Naive thymus-derived CD4-positive, alpha-beta T cell (primary cell): ENCODE measurements at regions not wholly inside any gene's neighbourhood (a gene's known extent, or its start where the extent isn't known, plus 50 kb on each side); places are given as distances from the start of the nearest gene placed in this dataset.
"Not testable (repeated sequence)": the region's sequence is repeated elsewhere in the genome, so short reads cannot be mapped to it uniquely, and the experiment has no call there.

ENCODE experiments used
- ATAC-seq: fragments of 150-1000 bp; cut with Tn5 transposase; 2 replicates; pipeline ENCODE4 v1.10.0; 2021; ENCODE audit warnings: mild to moderate bottlenecking, moderate library complexity
- CTCF ChIA-PET: fragments of 350-600 bp; sonication (Branson Sonifier 250); formaldehyde crosslinking; loops from one replicate; lab custom pipeline; 2021; ENCODE audit warnings: antibody characterized with exemption; lab: Charles Lee
- POLR2A ChIA-PET: fragments of 350-600 bp; sonication (Branson Sonifier 250); formaldehyde crosslinking; loops from one replicate; lab custom pipeline; 2021; ENCODE audit warnings: antibody characterized with exemption, inconsistent platforms; lab: Charles Lee
- DNase-seq, 9 donors: peaks; one replicate each; pipeline versions ENCODE4 v3.0.0 to v3.0.0-alpha.2; 2020 to 2022; ENCODE audit warnings: mixed read lengths in 1 of 9
- H3K27ac ChIP-seq: one replicate; pipeline ENCODE4 v1.7.0; 2013; ENCODE audit warnings: mild to moderate bottlenecking, low read depth, low read length, moderate library complexity
- H3K27me3 ChIP-seq, 2 donors: one replicate each; pipeline ENCODE4 v1.7.0; 2013; ENCODE audit warnings: low read length in 2 of 2, mild to moderate bottlenecking in 2 of 2, moderate library complexity in 2 of 2; ENCODE audit not compliant: control insufficient read depth in 2 of 2, insufficient read depth in 2 of 2
- H3K36me3 ChIP-seq, 3 experiments: 1 replicate in 2 of 3; 2 replicates in 1 of 3; pipeline ENCODE4 v1.7.0; 2013; ENCODE audit warnings: low read length in 3 of 3, mild to moderate bottlenecking in 3 of 3, moderate library complexity in 1 of 3; ENCODE audit not compliant: insufficient read depth in 3 of 3, control insufficient read depth in 2 of 3
- H3K4me1 ChIP-seq, 2 donors: one replicate each; pipeline ENCODE4 v1.7.0; 2013; ENCODE audit warnings: low read length in 2 of 2, mild to moderate bottlenecking in 2 of 2, moderate library complexity in 1 of 2; ENCODE audit not compliant: control insufficient read depth in 2 of 2, insufficient read depth in 2 of 2
- H3K4me3 ChIP-seq: 2 replicates; pipeline ENCODE4 v1.7.0; 2013; ENCODE audit warnings: mild to moderate bottlenecking, low read length
- H3K9me3 ChIP-seq, 3 experiments: 1 replicate in 2 of 3; 2 replicates in 1 of 3; pipeline ENCODE4 v1.7.0; 2013; ENCODE audit warnings: low read length in 3 of 3; ENCODE audit not compliant: control insufficient read depth in 2 of 3
- H3K27ac Mint-ChIP-seq, 9 donors: one replicate each; pipeline ENCODE4 v1.8.0; 2020 to 2022; ENCODE audit warnings: mixed read lengths in 9 of 9, mild to moderate bottlenecking in 8 of 9, moderate library complexity in 5 of 9, inconsistent platforms in 2 of 9
- H3K27me3 Mint-ChIP-seq, 5 donors: one replicate each; pipeline ENCODE4 v1.8.0; 2021 to 2022; ENCODE audit warnings: mixed read lengths in 5 of 5, mild to moderate bottlenecking in 1 of 5
- H3K36me3 Mint-ChIP-seq, 5 donors: one replicate each; pipeline ENCODE4 v1.8.0; 2020 to 2022; ENCODE audit warnings: mixed read lengths in 5 of 5, mild to moderate bottlenecking in 3 of 5, inconsistent platforms in 1 of 5
- H3K4me1 Mint-ChIP-seq, 7 donors: one replicate each; pipeline ENCODE4 v1.8.0; 2020 to 2022; ENCODE audit warnings: mixed read lengths in 7 of 7, mild to moderate bottlenecking in 3 of 7, inconsistent platforms in 1 of 7
- H3K4me3 Mint-ChIP-seq, 10 donors: one replicate each; pipeline ENCODE4 v1.8.0; 2020 to 2022; ENCODE audit warnings: mild to moderate bottlenecking in 10 of 10, mixed read lengths in 10 of 10, moderate library complexity in 6 of 10, inconsistent platforms in 2 of 10
- H3K9me3 Mint-ChIP-seq, 11 donors: one replicate each; pipeline ENCODE4 v1.8.0; 2020 to 2022; ENCODE audit warnings: mixed read lengths in 11 of 11, mild to moderate bottlenecking in 4 of 11, inconsistent platforms in 1 of 11, moderate library complexity in 1 of 11
- intact Hi-C, 2 donors: fragments of 100-400 bp; cut with micrococcal nuclease; formaldehyde crosslinking; loops; one replicate each; pipeline ENCODE4 v1.15.1; 2023

DNA sequence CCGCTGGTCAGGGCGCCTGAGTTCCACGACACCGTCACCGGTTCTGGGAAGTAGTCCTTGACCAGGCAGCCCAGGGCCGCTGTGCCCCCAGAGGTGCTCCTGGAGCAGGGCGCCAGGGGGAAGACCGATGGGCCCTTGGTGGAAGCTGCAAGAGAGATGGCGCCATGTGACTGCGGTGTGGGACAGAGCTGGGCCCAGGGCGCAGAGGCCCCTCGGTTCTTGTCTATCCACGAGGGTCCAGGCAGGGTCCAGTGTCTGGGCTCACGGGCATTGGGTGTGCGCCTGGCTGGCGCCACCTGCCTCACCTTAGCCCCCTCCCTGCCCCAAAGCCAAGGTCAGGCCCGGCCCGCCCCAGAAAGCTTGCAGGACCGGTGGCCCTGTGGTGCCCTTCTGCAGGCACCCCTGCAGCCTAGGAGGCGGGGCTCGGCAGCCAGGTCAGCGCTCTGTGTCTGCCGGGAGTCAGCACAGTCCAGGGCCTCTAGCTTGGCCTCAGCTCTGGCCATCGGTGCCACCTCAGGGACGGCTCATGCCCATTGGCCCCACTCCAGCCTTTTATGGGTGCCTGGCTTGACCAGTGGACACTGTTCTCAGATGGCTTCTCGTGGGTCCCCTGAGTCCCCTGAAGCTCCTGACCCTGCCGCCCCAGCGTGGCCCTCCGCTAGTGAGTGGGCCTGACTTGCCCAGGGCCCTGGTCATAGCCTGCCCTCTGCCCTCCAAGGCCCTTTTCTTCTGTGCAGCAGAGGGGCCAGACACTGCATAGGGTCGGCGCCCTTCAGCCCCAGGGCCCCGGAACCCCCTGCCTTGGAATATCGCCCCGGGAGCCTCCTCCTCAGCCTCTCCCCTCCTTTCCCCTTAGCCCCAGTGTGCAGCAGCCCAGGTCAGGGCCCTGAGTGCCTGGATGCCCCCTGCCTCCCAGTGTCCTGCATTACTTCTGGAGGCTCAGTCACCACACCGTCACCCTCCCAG, 245.2 kb downstream of the TMEM121 start:
- H3K27ac ChIP-seq, H3K4me3 Mint-ChIP-seq, H3K9me3 Mint-ChIP-seq, POLR2A ChIA-PET, H3K4me1 Mint-ChIP-seq, H3K36me3 ChIP-seq, DNase-seq, H3K9me3 ChIP-seq, H3K4me3 ChIP-seq, H3K36me3 Mint-ChIP-seq, H3K27me3 ChIP-seq, CTCF ChIA-PET, H3K27ac Mint-ChIP-seq, ATAC-seq, intact Hi-C loops, H3K4me1 ChIP-seq: not testable (repeated sequence)
- peaks cover 0 to 17% (median 0%) of the 10 kb centered on the region in 5 donors for H3K27me3 Mint-ChIP-seq

DNA sequence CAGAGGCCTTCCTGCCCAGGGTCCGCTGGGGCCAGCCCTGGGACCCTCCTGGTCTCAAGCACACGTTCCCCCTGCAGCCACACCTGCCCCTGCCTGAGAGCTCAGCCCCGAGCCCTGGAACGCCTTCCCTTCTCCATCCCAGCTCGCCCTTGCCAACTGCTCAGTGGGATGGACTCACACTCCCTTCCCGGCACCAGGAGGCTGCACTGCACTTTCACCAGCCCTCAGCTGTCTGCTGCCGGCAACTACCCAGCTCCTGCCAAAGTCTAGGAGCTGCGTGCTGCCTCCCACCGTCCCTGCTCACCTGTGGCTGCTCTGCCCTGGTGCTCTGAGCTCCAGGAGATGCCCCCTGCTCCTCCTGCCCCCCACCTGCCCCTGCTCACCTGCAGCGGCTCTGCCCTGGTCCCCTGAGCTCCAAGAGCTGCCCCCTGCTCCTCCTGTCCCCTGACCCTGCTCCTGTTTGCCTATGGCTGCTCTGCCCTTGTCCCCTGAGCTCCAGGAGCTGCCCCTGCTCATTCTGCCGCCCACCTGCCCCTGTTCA, 246.4 kb downstream of the TMEM121 start:
- H3K27me3 Mint-ChIP-seq = peaks cover 0 to 18% (median 6%) of the 10 kb centered on the region in 5 donors
- H3K4me1 ChIP-seq, H3K27ac Mint-ChIP-seq, ATAC-seq, POLR2A ChIA-PET, H3K9me3 ChIP-seq, H3K27me3 ChIP-seq, H3K4me1 Mint-ChIP-seq, H3K36me3 ChIP-seq, H3K4me3 ChIP-seq, DNase-seq, intact Hi-C loops, H3K9me3 Mint-ChIP-seq, H3K4me3 Mint-ChIP-seq, H3K27ac ChIP-seq, CTCF ChIA-PET, H3K36me3 Mint-ChIP-seq: not testable (repeated sequence)

DNA sequence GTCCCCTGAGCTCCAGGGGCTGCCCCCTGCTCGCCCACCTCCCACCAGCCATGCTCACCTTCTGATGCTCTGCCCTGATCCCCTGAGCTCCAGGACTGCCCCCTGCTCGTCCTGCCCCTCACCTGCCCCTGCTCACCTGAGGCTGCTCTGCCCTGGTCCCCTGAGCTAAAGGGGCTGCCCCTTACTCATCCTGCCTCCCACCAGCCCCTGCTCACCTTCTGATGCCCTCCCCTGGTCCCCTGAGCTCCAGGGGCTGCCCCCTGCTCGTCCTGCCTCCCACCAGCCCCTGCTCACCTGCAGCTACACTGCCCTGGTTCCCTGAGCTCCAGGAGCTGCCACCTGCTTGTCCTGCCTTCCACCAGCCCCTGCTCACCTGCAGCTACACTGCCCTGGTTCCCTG, 247.2 kb downstream of the TMEM121 start:
- Mint-ChIP-seq H3K27me3 (peaks cover 0 to 18% (median 7%) of the 10 kb centered on the region in 5 donors), H3K27ac (no peak overlapping the region), H3K4me3 (no peak overlapping the region), H3K36me3 (peaks cover 0 to 3% (median 0%) of the 10 kb centered on the region in 5 donors), H3K9me3 (peaks cover 0 to 15% (median 9%) of the 10 kb centered on the region in 11 donors), H3K4me1 (peaks cover 0 to 8% (median 0%) of the 10 kb centered on the region in 7 donors)
- POLR2A ChIA-PET = no interaction called here
- Histone ChIP-seq H3K9me3 (peaks cover 0 to 2% (median 0%) of the 10 kb centered on the region in 3 experiments), H3K4me1 (no peaks in the 10 kb centered on the region), H3K27me3 (no peaks in the 10 kb centered on the region), H3K36me3 (no peaks in the 10 kb centered on the region), H3K27ac (no peak overlapping the region), H3K4me3 (no peak overlapping the region)
- DNase-seq = no peak
- intact Hi-C loops = no loop called here
- CTCF ChIA-PET = no interaction called here
- ATAC-seq = no peak

DNA sequence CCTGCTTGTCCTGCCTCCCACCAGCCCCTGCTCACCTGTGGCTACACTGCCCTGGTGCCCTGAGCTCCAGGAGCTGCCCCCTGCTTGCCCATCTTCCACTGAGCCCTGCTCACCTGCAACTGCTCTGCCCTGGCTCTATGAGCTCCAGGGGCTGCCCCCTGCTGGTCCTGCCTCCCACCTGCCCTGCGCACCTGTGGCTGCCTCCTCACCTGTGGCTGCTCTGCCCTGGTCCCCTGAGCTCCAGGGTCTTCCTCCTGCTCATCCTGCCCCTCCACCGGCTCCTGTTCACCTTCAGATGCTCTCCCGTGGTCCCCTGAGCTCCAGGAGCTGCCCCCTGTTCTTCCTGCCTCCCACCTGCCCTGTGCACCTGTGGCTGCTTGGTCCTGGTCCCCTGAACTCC, 247.6 kb downstream of the TMEM121 start:
- intact Hi-C loops = no loop called here
- Mint-ChIP-seq H3K27me3 (peaks cover 0 to 18% (median 7%) of the 10 kb centered on the region in 5 donors), H3K9me3 (peaks cover 0 to 19% (median 13%) of the 10 kb centered on the region in 11 donors), H3K4me1 (peaks cover 0 to 8% (median 0%) of the 10 kb centered on the region in 7 donors), H3K36me3 (peaks cover 0 to 3% (median 0%) of the 10 kb centered on the region in 5 donors), H3K4me3 (peak overlapping the region in 2 of 10 donors; percentile 51 to 53), H3K27ac (no peak overlapping the region)
- DNase-seq (no peak), ATAC-seq (no peak)
- POLR2A ChIA-PET = no interaction called here
- H3K4me3 ChIP-seq = no peak overlapping the region
- CTCF ChIA-PET = no interaction called here
- H3K4me1 ChIP-seq = no peaks in the 10 kb centered on the region
- H3K27me3 ChIP-seq = no peaks in the 10 kb centered on the region
- no peaks in the 10 kb centered on the region for H3K36me3 ChIP-seq
- peaks cover 0 to 4% (median 0%) of the 10 kb centered on the region in 3 experiments for H3K9me3 ChIP-seq
- no peak overlapping the region for H3K27ac ChIP-seq

DNA sequence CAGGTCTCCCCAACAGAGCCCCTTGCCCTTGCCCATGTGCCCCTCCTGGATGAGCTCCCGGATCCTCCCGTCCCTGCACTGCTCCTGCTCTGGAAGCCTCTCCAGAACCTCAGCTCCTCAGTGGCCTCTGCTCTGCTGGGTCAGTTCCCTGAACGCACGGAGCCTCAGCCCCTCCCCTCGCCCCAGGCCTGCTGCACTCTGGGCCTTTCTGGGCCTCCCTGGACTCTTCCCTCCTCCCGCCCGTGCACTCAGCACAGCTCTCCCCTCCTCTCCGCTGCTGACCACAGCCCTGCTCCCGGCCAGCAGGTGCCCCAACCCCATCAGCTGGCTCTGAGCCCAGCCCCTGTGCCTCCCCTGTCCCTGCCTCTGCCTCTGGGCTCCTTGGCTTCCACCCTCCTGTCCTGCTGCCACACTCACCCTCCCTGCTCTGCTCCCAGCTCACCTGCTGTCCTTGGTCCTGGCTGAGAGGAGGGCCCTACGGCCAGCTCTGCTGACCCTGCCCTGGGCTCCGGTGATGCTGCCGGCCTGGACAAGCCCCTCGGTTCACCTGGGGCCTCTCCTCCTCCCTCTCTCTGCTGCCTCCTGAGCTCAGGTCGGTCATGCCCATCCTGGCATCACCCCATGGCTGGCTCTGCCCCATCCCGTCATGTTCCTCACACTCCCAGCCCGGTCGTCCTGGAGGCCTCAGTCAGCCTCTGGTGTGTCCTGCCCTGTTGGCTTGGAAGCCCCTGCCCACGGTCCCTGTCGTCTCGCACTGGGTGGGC, 248.4 kb downstream of the TMEM121 start:
- H3K4me1 Mint-ChIP-seq, intact Hi-C loops: not testable (repeated sequence)

DNA sequence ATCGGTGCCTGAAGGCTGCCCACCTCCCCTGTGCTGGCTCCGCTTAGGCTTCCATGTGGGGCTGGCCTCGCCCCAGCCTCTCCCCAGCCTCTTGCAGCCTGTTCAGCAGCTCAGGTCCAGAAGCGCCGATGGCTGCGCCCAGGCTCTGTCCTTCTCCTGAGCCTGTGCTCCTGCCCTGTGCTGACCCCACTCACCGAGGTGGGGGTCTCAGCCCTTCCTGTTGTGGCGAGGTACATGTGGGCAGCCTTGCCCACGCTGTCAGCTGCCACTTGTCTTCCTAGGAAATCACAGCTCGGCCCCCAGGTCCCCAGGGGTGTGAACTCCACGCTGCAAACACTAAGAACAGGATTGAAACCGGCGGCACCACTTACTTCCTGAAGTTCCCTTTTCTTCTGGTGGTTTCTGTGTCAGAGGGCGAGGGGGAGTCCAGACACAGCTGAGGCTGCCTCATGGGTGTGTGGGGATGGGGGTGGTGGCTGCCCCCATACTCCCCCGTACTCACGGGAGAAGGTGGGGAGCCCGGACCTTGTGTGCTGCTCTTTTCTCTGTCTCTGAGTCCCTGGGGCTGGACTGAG, 249.1 kb downstream of the TMEM121 start:
- H3K4me3 Mint-ChIP-seq, H3K27ac ChIP-seq, H3K4me1 ChIP-seq, H3K4me1 Mint-ChIP-seq, H3K27ac Mint-ChIP-seq, ATAC-seq, H3K4me3 ChIP-seq, H3K27me3 ChIP-seq, POLR2A ChIA-PET, intact Hi-C loops, DNase-seq, CTCF ChIA-PET, H3K36me3 ChIP-seq: not testable (repeated sequence)
- Mint-ChIP-seq H3K27me3 (peaks cover 3 to 18% (median 7%) of the 10 kb centered on the region in 5 donors), H3K9me3 (peaks cover 8 to 33% (median 23%) of the 10 kb centered on the region in 11 donors), H3K36me3 (peaks cover 0 to 12% (median 0%) of the 10 kb centered on the region in 5 donors)
- H3K9me3 ChIP-seq = peaks cover 0 to 11% (median 0%) of the 10 kb centered on the region in 3 experiments

More for the DNA sequence above, 248.4 kb downstream of the TMEM121 start:
- H3K9me3 Mint-ChIP-seq = peaks cover 5 to 26% (median 19%) of the 10 kb centered on the region in 11 donors
- ATAC-seq, POLR2A ChIA-PET, H3K4me1 ChIP-seq, DNase-seq, H3K36me3 ChIP-seq, H3K9me3 ChIP-seq, H3K27ac ChIP-seq, H3K27ac Mint-ChIP-seq, H3K4me3 ChIP-seq, H3K27me3 ChIP-seq, CTCF ChIA-PET: not testable (repeated sequence)
- peaks cover 2 to 18% (median 7%) of the 10 kb centered on the region in 5 donors for H3K27me3 Mint-ChIP-seq
- peak overlapping the region in 1 of 10 donors; percentile 51 for H3K4me3 Mint-ChIP-seq
- peaks cover 0 to 10% (median 0%) of the 10 kb centered on the region in 5 donors for H3K36me3 Mint-ChIP-seq
